ENCODE measurements at regions not wholly inside any gene's neighbourhood (a gene's known extent, or its start where the extent isn't known, plus 50 kb on each side); places are given as distances from the start of the nearest gene placed in this dataset.

DNA sequence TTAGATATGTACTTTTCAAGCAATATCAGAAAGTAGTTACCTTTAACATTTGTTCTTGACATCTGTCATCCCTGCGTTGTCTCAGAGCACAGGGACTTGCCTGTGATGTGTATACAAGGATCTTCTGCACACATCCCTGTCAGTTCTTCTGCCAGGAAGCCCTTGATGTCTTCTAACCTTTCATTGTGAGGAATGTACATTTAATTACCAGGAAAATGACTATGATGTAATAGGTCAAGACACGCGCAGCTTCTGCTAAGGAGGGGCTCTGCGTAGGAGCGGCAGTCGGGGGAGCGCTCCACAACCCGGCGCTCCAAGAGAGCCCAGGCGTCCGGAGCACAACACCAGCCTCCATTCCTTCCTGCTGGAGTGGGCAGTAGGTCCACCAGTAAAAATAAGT is 119.7 kb downstream of the IRX2 start:
- TF ChIP-seq POLR2AphosphoS5 (IDR thresholded peaks at IDR 0.05), result no peak
- TF ChIP-seq, protein P1, sequence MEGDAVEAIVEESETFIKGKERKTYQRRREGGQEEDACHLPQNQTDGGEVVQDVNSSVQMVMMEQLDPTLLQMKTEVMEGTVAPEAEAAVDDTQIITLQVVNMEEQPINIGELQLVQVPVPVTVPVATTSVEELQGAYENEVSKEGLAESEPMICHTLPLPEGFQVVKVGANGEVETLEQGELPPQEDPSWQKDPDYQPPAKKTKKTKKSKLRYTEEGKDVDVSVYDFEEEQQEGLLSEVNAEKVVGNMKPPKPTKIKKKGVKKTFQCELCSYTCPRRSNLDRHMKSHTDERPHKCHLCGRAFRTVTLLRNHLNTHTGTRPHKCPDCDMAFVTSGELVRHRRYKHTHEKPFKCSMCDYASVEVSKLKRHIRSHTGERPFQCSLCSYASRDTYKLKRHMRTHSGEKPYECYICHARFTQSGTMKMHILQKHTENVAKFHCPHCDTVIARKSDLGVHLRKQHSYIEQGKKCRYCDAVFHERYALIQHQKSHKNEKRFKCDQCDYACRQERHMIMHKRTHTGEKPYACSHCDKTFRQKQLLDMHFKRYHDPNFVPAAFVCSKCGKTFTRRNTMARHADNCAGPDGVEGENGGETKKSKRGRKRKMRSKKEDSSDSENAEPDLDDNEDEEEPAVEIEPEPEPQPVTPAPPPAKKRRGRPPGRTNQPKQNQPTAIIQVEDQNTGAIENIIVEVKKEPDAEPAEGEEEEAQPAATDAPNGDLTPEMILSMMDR (IDR thresholded peaks at IDR 0.05), result no peak
